HepG2 (cell line): ENCODE measurements at regions not wholly inside any gene's neighbourhood (a gene's known extent, or its start where the extent isn't known, plus 50 kb on each side); places are given as distances from the start of the nearest gene placed in this dataset.

ENCODE experiments used
- ATAC-seq: fragments of 200-7000 bp; cut with Tn5 transposase; 3 replicates; pipeline ENCODE4 v1.9.1; 2020; ENCODE audit warnings: mild to moderate bottlenecking, moderate library complexity
- BruUV-seq: library from RNA; stranded (reverse); fragments of 400-500 nt; replicated peaks from 2 replicates; lab custom pipeline; 2021; lab: Mats Ljungman, UMichigan
- CTCF ChIA-PET: fragments of 300-600 bp; formaldehyde crosslinking; extraction: SDS; loops from one replicate; lab custom pipeline; 2021; ENCODE audit warnings: low total read pairs, inconsistent platforms, low intra/inter-chr PET ratio; lab: Yijun Ruan, JAX
- POLR2A ChIA-PET: fragments of 350-600 bp; sonication (Branson Sonifier 250); formaldehyde crosslinking; loops from one replicate; lab custom pipeline; 2020; ENCODE audit warnings: antibody characterized with exemption, inconsistent platforms; lab: Yijun Ruan, JAX
- DNase-seq: peaks from one replicate; pipeline ENCODE4 v3.0.0-alpha.2; 2015; ENCODE audit warnings: low spot score
- FAIRE-seq: peaks from 3 replicates; lab custom pipeline; 2011; peaks lifted over from hg19 to GRCh38; lab: Jason Lieb, UNC
- H2AFZ ChIP-seq: one replicate; pipeline ENCODE4 v1.6.1; 2011; ENCODE audit warnings: low read length, inconsistent platforms
- H3K27ac ChIP-seq: fragments of 300-600 bp; 3 replicates; pipeline ENCODE4 v1.8.0; 2011; ENCODE audit warnings: mixed run types, mild to moderate bottlenecking, mixed read lengths, low read length, inconsistent platforms; ENCODE audit not compliant: insufficient read depth; ENCODE audit errors: extremely low read length
- H3K27me3 ChIP-seq, 2 experiments: fragments of 200-600 bp in 1 of 2; 2 replicates in 1 of 2; 3 replicates in 1 of 2; pipeline versions ENCODE4 v1.6.0 to v1.8.0; 2011; ENCODE audit warnings: low read length in 2 of 2, mild to moderate bottlenecking in 2 of 2, moderate library complexity in 2 of 2, inconsistent platforms in 1 of 2; ENCODE audit not compliant: insufficient read depth in 2 of 2, control insufficient read depth in 1 of 2
- H3K36me3 ChIP-seq, 2 experiments: fragments of 200-600 bp in 1 of 2; replicated peaks in 1 of 2; 2 replicates in 1 of 2; 3 replicates in 1 of 2; pipeline versions ENCODE4 v1.5.1 to v1.8.0; 2011; ENCODE audit warnings: low read length in 2 of 2, inconsistent platforms in 1 of 2; ENCODE audit not compliant: insufficient read depth in 2 of 2, control insufficient read depth in 1 of 2
- H3K4me1 ChIP-seq: 2 replicates; pipeline ENCODE4 v1.5.1; 2012; ENCODE audit warnings: low read length, inconsistent platforms; ENCODE audit not compliant: insufficient read depth
- H3K4me2 ChIP-seq: 2 replicates; pipeline ENCODE4 v1.6.0; 2011; ENCODE audit warnings: low read depth, low read length, inconsistent platforms
- H3K4me3 ChIP-seq, 3 experiments: fragments of 200-600 bp in 1 of 3; sonication (generic), shearing (Covaris generic) in 1 of 3; replicated peaks in 1 of 3; 2 replicates each; pipeline ENCODE4 v1.5.1; 2011 to 2016; ENCODE audit warnings: low read length in 3 of 3, inconsistent platforms in 2 of 3, low read depth in 2 of 3, mild to moderate bottlenecking in 2 of 3, control low read depth in 1 of 3, mixed read lengths in 1 of 3; ENCODE audit not compliant: insufficient read depth in 1 of 3
- H3K79me2 ChIP-seq: one replicate; pipeline ENCODE4 v1.6.1; 2011; ENCODE audit warnings: low read length, inconsistent platforms; ENCODE audit not compliant: insufficient read depth
- H3K9ac ChIP-seq: 2 replicates; pipeline ENCODE4 v1.6.0; 2011; ENCODE audit warnings: mild to moderate bottlenecking, low read depth, low read length, inconsistent platforms; ENCODE audit not compliant: insufficient read depth
- H3K9me3 ChIP-seq: 2 replicates; pipeline ENCODE4 v1.5.1; 2012; ENCODE audit warnings: mild to moderate bottlenecking, low read length
- H4K20me1 ChIP-seq: 2 replicates; pipeline ENCODE4 v1.6.0; 2011; ENCODE audit warnings: inconsistent platforms, mild to moderate bottlenecking, low read length, moderate library complexity; ENCODE audit not compliant: insufficient read depth
- ERF ChIP-seq: IDR thresholded peaks from 2 replicates; pipeline ENCODE4 v1.6.1; 2018; ENCODE audit warnings: missing biosample characterization, missing genetic modification reagents
- KLF13 ChIP-seq: sonication (generic); formaldehyde crosslinking; IDR thresholded peaks from 2 replicates; pipeline ENCODE4 v1.4.0; 2020; ENCODE audit warnings: mild to moderate bottlenecking, missing genetic modification reagents
- WIZ ChIP-seq: sonication (generic); formaldehyde crosslinking; IDR thresholded peaks from 2 replicates; pipeline ENCODE4 v1.5.1; 2020; ENCODE audit warnings: mild to moderate bottlenecking, missing genetic modification reagents
- ZNF557 ChIP-seq: sonication (generic); formaldehyde crosslinking; IDR thresholded peaks from 2 replicates; pipeline ENCODE4 v1.4.0; 2020; ENCODE audit warnings: missing genetic modification reagents
- WGBS: methylation state at CpG from one replicate; pipeline ENCODE4 v1.1.6; 2017; ENCODE audit warnings: low lambda C conversion rate; 5-methylcytosine and 5-hydroxymethylcytosine counted together
- in situ Hi-C: cut with HindIII; loops from 2 replicates; pipeline ENCODE4 v1.10.0; 2017; ENCODE audit warnings: low pct_unique_long_range_greater_than_20kb; ENCODE audit not compliant: extremely low pct_ligation_motif_present
- intact Hi-C: fragments of 100-400 bp; cut with micrococcal nuclease; formaldehyde crosslinking; loops from one replicate; pipeline ENCODE4 v1.10.0; 2022; ENCODE audit not compliant: unreplicated experiment

DNA sequence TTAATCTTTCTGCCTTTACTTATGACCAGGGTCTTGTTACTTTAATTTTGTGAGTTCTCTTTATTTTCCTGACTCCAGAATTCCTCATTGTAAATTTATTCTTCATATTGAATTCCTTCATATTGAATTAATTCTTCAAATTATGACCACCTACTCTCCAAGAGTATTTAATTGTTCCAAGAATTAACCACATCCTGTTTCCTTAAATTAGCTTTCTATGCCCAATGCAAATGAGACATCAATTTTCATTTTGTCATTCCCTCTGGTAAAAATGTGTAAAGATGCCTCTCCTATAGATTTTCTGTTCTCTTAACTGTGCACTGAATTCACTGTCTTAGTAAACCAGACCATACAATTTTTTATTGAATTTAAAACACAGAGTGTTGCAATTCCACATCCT is 211.2 kb upstream of the GRIA4 start:
- Histone ChIP-seq H3K4me3 (no peak overlapping the region), H3K27ac (no peak overlapping the region), H3K4me1 (no peaks in the 10 kb centered on the region), H4K20me1 (no peaks in the 10 kb centered on the region), H3K79me2 (no peaks in the 10 kb centered on the region), H3K9me3 (no peaks in the 10 kb centered on the region), H3K27me3 (no peaks in the 10 kb centered on the region), H3K36me3 (no peaks in the 10 kb centered on the region), H2AFZ (no peak overlapping the region)
- ATAC-seq (no peak), FAIRE-seq (no peak)
- intact Hi-C loops, result no loop called here
- BruUV-seq, result no TSS peak
- in situ Hi-C loops, result no loop called here
- no peak for TF ChIP-seq ZNF557 (CRISPR knock-in tag)
- TF ChIP-seq WIZ (CRISPR knock-in tag), result no peak
- TF ChIP-seq, all 625 proteins: peak for 0
- Histone ChIP-seq H3K4me2 (no peak overlapping the region), H3K9ac (no peak overlapping the region)
- ChIA-PET CTCF (no interaction called here), POLR2A (no interaction called here)
- DNase-seq, result no peak

GRCh38 chr11:105393326-105393725 is 216.5 kb upstream of the GRIA4 start:
- no peaks in the 10 kb centered on the region for H3K9me3 ChIP-seq
- no peak overlapping the region for H3K27ac ChIP-seq
- H3K79me2 ChIP-seq, result no peaks in the 10 kb centered on the region
- no peaks in the 10 kb centered on the region for H3K27me3 ChIP-seq
- no TSS peak for BruUV-seq
- no peak overlapping the region for H3K9ac ChIP-seq
- WGBS, result 20% methylated on average over 2 of the region's 2 CpGs
- no peak overlapping the region for H2AFZ ChIP-seq
- H3K4me1 ChIP-seq, result no peaks in the 10 kb centered on the region
- no peak for ATAC-seq
- no peak for FAIRE-seq
- in situ Hi-C loops, result no loop called here
- intact Hi-C loops, result no loop called here
- POLR2A ChIA-PET, result no interaction called here
- H3K36me3 ChIP-seq, result no peaks in the 10 kb centered on the region
- H4K20me1 ChIP-seq, result no peaks in the 10 kb centered on the region
- no peak for DNase-seq
- H3K4me3 ChIP-seq, result no peak overlapping the region
- CTCF ChIA-PET, result no interaction called here
- TF ChIP-seq KLF13 (CRISPR knock-in tag) (no peak), ERF (no peak)
- H3K4me2 ChIP-seq, result no peak overlapping the region
